NAMALWA (cell line): ENCODE measurements at regions not wholly inside any gene's neighbourhood (a gene's known extent, or its start where the extent isn't known, plus 50 kb on each side); places are given as distances from the start of the nearest gene placed in this dataset.

Source experiments
- DNase-seq: peaks from one replicate; pipeline ENCODE4 v3.0.0-alpha.2; 2015; ENCODE audit warnings: low spot score

DNA sequence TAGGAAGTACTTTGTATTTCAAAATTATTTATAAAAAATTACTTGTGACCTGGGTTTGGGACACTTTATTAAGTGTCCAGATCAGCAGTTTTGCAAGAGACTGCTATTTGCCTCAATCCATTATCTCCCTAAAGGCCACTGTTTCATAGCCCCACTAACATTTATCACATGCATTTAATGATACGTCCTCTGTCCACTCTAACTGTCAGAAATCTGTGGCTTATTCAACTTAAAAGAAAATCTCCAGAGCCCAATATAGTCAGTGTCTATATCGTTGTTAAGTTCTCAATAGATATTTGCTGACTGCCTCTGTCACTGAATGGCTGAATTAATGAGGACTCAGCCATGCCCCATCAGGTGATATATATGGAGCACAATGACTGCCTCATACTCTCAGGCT, 553.9 kb upstream of the POM121L12 start:
- DNase-seq = no peak

DNA sequence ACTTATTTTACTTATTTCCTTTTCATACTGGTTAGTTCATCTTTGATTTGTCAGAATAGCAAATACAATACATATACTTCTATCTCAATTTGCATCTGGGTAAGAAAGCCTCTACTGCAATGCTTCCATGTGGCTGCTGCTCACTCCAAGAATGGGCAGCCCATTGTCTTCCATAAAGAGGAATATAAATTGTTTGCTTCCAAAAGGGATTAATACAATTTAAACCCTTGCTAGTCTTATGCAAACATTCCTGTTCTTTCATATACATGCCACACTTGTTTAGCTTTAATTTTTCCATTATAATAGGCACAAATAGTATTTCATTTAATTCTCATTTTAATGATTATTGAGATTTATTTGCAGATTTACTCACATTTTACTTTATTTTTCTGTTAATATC, 555.4 kb upstream of the POM121L12 start:
- no peak for DNase-seq

DNA sequence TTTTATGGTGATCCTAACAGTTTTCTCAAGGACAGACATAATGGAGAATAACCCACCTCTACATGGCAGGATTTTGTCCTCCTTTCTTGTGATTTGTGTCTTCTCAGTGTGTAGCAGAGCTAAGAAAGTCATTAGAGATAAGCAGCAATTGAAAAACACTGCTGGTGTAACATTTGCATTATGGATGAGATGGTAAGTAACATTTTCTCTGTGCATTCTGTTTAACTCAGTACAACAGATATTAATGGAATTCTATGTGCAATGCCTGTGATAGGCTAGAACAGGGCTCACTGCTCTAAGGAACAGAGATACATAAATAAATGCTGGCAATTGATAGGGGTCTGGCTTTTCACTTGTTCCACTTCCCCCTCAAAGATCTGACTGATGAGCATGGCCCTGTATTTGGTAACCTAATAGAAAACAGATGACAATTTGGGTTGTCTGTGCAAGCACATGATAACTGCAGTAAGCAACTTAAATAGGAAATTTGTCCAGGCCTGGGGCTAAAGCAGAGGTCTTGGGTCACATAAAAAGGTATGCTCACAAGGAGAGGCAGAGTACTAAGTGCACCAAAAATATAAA, 560.3 kb upstream of the POM121L12 start:
- no peak for DNase-seq

DNA sequence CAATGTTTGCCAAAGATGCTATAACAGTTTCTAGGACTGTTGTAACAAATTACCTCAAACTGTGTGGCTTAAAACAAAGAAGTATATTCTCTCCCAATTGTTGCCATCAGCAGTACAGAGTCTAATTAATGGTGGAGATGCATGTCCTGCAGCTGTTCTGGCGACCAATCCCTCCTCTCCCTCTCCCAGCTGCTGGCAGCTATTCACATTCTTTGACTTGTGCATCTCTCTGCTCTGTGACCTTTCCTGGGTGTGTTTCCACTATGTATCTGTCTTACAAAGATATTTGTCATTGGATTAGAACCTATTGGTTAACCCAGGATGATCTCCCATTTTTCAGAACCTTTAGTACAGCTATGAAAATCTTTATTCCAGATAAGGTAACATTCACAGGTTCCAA, 561.7 kb upstream of the POM121L12 start:
- DNase-seq = no peak

DNA sequence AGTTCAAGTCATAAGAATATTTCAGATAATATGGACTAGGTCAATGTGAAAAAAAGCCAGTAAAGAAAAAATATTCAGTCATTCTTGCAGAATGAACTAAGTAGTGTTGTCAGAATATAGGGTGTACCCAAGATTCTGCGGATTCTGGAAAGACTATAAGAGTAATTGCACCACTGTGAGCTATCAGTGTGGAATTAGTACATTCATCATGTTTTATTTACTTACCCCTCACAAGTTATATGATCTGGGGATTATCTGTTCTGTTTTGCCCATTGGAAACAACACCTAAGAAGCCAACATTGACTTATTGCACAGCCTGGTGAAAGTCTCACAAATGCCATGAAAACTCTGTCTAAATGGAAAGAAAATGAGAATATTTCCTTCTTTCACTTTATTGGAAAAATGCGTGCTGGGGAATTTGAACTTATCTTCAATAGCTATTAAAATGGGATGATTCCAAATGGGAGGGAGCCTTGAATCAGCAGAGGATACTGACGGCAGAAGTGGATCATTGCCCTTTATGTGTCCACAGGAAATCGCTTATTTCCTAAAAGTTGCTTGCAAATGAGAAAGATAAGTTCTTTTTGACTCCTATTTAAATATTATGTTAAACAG, 563.3 kb upstream of the POM121L12 start:
- no peak for DNase-seq

DNA sequence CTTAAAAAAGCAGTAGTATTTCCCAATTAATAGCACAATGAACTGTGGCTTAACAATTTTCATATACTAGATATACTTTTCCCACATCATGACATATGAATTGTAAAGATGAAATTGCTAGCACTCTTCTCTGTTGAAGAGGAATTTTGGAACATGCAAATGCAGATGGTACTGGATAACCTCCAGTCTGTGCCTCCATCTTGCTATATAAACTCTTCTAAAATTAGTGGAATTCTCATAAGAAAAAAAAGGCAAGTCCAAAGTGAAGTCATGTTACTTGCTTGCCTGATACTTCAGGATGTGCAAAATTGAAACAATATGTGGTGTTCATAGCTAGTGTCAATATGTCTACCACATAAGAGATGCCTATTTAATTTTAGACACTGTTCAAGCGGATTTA, 570.2 kb upstream of the POM121L12 start:
- no peak for DNase-seq

DNA sequence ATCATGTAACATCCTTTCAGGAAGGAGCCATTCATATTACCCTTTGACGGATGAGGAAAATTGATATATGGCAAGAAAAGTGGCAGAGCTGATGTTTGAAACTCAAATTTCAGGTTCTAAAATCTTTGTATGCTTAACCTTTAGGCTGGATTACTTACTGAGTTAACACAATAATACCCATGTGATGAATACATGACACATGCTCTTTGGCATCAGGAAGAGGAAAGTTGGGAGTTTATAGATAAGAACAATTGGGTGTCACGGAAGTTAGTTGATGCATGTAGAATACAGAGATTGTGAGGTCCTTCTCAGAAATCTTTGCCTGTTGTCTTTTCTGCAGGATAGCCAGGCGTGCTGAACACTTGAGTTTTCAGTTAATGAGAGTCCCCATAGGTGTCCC, 572.1 kb upstream of the POM121L12 start:
- no peak for DNase-seq

DNA sequence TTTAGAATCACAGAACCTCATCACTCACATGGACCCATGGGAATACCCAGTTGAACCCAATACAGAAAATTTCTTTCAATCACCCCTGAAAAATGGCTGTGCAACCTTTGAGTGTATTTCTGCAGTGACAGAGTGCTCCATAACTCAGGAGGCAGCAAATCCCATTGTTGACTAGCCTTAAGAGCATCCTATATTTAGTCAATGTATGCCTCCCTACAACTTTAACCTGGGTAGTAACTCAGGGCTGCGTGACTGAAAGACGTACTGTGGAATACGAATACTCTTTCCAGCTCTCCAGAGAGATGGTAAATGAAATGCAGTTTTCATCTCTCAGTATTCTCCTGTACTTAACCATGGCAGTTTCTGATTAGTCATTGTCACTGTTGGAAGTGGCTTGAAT, 573.0 kb upstream of the POM121L12 start:
- no peak for DNase-seq

DNA sequence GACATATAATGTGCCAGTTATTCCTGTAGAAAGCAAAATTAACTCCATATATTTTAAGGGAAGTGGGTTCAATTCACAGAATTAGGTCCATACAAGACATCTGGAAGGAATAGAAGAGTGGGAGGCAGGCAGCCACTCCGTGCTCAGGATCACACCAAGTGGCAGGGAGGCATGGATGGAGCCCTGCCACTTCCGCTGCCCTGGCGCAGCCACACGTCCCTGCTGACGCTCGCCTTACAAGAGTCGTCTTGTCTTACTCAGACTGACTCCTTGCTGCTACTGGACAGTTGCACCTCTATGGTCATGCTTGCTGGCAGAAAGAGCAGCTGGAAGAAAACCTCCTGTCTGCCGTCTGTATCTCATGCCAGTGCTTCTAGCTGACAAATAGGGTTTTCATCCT, 579.9 kb upstream of the POM121L12 start:
- no peak for DNase-seq

DNA sequence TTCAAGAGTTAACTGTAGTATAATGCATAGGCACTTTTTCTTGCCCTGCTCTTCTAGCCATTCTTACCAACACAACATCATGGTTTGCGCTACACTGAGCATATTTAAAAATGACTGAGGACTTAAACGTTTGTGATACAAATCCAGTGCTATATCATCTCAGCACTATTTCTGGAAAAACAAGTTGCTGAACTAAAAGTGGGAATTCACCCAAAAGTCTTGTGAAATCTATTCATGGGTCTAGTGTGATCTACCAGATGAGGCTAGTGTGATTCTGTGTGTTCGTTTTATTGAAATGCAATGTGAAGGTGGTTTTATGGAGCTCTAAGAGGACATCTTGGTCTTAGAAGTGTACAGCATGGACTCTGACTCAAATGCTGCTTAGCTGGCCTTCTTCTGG, 584.6 kb upstream of the POM121L12 start:
- DNase-seq = no peak

DNA sequence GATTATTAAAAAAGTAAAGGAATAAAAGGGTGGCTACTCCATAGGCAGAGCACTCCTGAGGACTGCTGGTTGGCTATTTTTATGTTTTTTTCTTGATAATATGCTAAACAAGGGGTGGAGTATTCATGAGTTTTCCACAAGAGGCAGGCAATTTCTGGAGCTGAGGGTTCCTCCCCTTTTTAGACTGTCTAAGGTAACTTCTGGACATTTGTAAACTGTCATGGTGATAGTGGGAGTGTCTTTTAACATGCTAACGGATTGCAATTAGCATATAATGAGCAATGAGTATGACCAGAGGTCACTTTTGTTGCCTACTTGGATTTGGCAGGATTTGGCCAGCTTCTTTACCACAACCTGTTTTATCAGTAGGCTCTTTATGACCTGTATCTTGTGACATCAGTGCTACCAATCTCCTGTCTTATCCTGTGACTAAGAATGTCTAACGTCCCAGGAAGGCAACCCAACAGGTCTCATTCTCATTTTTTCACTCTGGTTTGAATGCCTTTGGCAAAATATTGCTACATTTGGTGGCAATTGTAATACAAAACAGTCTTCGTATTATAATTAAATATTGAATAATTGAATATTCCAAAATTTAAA, 587.8 kb upstream of the POM121L12 start:
- DNase-seq = no peak

DNA sequence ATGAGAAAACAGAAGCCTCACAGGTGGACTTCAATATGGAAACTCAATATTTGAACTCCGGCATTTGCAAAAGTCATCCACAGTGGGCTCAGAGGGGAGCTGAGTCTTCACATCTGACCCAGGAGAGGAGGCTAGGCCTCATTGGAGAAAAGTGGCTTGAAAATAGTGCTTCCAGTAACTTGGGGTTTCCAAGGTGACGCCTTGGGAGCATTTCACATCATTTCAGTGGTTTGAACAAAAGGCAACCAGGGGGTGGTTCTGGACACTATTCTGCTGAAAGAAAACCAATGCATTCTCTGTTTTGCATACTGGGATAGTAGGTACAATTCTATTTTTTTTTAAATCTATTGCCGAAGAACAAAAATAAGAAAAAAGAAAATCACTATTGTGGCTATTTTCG, 599.2 kb upstream of the POM121L12 start:
- DNase-seq = no peak

DNA sequence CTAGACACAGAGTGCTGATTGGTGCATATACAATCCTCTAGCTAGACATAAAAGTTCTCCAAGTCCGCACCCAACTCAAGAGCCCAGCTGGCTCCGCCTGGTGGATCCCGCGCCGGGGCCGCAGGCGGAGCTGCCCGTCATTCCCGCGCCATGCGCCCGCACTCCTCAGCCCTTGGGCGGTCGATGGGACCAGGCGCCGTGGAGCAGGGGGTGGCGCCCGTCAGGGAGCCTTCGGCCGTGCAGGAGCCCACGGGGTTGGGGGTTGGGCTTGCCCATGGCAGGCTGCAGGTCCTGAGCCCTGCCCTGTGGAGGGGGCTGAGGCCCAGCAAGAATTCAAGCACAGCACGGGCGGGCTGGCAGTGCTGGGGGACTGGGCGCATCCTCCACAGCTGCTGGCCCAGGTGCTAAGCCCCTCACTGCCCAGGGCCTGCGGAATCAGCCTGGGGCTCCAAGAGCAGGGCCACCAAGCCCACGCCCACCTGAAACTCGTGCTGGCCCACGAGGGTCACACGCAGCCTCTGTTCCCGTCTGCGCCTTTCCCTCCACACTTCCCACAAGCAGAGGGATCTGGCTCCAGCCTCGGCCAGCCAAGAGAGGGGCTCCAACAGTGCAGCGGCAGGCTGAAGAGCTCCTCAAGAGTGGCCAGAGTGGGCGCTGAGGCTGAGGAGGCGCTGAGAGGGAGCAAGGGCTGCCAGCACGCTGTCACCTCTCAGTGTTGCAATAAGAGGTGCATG, 604.2 kb upstream of the POM121L12 start:
- no peak for DNase-seq

DNA sequence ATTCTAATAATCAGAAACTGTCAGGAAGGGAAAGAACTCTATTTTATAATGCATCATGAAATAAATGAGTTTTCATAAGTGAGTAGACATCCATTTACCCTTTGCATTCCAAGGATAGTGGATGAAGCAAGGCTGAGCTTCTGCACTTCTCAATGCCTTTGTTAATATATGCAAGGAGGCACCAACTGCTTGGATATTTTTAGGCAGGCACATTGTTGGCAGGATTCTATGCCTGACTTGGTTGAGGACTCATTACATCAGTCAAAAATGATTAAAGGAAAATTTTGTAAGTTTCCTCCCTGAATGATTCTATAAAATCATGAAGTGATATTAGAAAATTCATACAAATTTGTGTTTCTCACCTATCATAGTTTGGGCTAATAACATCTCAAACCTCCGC, 612.2 kb upstream of the POM121L12 start:
- DNase-seq = no peak

DNA sequence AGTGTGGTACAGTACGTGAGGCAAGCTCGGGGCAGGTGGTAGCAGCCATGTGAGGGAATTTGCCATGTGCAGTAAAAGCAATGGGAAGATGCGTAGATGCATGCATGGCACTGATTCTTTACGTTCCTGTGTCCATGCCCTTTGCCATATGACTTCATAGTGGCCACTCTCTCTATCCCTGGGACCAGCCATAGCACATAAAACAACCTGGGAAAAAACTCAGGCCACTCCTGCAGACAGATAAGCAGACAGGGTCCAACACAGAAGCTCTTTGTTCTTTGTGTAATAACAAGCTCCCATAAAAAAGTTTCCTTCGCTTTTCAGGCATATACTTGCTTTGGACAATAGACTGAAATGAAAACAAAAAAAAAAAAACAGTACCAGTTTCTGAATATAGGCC, 622.4 kb upstream of the POM121L12 start:
- DNase-seq = no peak

DNA sequence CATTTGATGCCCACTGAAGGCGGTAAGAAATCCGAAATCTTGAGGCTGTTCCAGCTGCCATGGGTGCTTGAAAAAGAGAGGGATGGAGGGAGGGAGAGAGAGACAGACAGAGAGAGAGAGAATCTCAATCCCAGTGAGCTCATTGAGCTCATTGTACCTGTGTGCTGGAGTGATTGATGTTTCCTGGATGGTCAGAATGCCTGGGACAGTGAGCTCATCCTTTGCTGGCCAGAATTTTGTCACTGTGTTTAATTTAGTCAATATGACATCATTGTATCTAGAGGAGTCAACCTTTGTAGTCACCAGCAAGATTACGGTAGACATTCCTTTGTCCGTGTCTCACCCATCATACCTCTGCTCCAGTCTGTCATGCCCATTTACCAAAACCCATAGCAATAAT, 625.4 kb upstream of the POM121L12 start:
- no peak for DNase-seq

DNA sequence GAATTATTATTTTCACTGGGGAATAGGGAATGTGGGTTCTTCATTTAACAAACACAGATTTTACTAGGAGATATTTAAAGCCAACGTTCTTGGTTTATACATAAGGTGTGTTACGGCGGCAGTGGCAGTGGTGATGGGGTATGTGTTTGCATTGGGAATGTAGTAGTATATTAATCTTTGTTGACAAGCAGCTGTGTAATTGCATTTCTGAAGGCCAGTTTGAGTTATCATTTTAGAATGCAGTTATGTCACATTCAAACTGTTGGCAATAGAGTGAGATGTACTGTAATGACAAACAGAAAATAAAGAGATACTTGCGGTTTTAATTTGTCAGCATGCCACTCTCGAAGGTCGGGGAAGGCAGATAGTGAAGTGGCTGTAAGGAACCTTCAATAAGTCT, 628.6 kb upstream of the POM121L12 start:
- no peak for DNase-seq

DNA sequence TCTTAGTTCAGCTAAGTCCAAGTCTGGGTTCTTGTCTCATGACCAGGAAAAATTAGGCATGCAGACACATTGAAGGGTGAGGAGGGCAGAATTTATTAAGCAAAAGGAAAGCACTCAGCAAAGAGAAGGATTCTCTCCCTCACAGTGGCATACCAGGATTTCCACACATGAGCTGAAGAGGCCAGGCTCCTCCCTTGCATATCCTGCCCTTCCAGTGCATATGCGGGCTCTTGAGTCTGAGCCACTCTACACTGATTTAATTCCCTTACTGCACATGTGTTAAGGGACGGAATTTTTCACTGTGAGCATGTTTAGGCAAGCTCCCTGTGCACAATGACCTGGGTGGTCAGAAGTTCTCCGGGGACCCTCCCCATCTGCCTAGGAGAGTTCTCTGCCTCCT, 652.7 kb upstream of the POM121L12 start:
- DNase-seq = no peak

DNA sequence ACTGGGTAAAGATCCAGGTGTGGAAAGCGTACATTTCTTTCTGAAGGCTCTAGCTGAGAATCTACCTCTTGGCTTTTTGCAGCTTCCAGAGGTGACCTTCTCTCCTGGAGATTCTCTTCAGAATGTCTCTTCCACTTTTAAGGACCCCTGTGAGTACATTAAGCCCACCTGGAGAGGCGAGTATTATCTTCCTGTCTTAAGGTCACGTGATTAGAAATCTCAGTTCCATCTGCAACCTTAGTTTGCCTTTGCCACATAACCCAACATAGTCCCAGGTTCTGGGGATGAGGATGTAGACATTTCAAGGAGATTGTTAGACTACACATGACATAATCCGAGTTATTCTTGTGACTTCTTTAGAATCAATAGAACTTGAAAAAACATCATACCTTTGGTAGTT, 665.5 kb upstream of the POM121L12 start:
- no peak for DNase-seq

DNA sequence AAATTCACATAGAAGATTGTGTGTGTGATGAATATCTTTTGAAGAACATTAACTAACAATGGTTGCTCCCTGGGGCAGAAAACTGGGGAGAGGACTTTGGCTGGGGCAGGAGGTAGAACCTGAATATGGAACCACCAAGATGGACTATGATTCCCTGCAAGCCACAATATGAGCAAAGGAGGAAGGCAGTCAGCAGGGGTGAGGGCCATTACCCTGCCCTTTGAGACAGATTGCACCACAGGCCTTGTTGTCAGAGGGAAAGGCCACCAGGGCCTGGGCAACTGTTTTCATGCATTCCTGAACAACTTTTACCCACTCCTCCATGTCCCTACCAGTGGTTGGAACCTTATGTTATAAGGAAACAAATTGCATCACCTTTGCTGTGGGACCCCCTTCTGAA, 670.1 kb upstream of the POM121L12 start:
- no peak for DNase-seq

DNA sequence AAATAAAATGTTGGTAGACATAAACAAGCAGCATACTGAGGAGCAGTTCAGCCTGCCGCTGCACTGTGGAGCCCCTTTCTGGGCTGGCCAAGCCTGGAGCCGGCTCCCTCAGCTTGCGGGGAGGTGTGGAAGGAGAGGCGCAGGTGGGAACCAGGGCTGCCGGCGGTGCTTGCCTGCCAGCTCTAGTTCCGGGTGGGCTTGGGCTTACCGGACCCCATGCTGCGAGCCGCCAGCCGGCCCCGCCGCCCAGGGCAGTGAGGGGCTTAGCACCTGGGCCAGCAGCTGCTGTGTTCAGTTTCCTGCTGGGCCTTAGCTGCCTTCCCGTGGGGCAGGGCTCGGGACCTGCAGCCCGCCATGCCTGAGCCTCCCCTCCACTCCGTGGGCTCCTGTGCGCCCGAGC, 672.9 kb upstream of the POM121L12 start:
- no peak for DNase-seq

DNA sequence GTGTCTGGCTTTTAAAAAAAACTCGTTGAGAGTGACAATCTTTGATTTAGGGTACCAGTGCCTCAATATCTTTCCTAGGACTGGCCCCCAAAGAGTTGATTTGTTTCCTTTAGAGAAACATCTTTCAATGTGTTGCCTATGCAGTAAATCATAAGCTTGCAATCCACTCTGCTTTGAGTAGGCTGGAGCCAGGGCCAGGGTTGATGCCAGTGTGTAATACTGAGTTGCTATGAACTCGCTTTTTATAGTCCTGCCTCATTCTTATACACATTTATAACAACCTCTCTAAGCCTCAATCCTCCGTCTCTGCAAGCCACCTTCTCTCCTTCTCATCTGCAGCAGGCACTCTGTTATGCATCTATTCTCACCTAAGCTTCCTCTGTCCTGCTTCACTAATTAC, 674.9 kb upstream of the POM121L12 start:
- no peak for DNase-seq

DNA sequence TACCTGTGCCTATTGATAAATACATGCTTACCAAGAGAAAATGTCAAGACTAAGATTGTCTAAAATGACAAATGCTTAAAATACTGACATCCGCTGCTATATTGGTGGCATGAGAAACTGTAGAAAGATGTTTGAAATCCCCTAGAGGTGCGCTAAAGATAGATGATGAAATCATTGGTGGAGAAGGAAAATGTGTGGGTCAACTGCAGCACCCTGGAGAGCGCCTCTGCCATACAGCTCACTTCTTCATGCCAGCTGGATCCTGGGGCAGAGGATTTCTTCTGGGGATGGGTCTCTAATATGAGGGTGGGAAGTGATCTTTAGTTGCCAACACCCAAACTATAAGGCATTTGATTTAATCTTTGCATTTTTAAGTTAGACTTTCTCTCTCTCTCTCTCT, 680.4 kb upstream of the POM121L12 start:
- DNase-seq = peak; percentile 13
